Body of pancreas (tissue), 4 donors: ENCODE measurements at regions not wholly inside any gene's neighbourhood (a gene's known extent, or its start where the extent isn't known, plus 50 kb on each side); places are given as distances from the start of the nearest gene placed in this dataset.

Experiments used
- POLR2A ChIP-seq, 3 donors: fragments of 450-650 bp; IDR thresholded peaks; one replicate each; pipeline ENCODE4 v1.6.1; 2016; ENCODE audit warnings: antibody characterized with exemption in 3 of 3, mild to moderate bottlenecking in 2 of 3
- TF ChIP-seq, protein P1 (sequence below), 7 experiments: fragments of 450-650 bp in 4 of 7; fragments of 200-600 bp in 3 of 7; sonication (generic) in 3 of 7; IDR thresholded peaks; one replicate each; pipeline ENCODE4 v1.5.1; 2016 to 2019; ENCODE audit warnings: antibody characterized with exemption in 7 of 7

DNA sequence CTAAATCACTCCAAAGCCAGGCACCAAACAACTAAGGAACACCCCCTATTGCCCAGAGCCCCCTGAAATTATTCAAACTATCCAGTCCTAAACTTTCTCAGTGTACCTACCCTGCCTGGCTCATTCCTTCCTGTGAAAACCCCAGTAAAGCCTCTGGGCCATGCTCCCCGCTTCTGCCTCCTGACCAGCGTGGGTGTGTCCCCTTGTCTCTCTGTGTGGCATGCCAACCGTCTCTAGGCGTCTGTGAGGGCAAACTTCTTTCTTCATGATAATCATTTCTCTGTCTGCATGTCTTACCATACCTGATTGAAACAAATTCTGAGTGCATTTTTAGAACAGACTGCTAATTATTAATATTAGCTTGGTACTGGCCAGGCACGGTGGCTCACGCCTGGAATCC lies 75.1 kb upstream of the EPCAM start:
- TF ChIP-seq, protein P1, sequence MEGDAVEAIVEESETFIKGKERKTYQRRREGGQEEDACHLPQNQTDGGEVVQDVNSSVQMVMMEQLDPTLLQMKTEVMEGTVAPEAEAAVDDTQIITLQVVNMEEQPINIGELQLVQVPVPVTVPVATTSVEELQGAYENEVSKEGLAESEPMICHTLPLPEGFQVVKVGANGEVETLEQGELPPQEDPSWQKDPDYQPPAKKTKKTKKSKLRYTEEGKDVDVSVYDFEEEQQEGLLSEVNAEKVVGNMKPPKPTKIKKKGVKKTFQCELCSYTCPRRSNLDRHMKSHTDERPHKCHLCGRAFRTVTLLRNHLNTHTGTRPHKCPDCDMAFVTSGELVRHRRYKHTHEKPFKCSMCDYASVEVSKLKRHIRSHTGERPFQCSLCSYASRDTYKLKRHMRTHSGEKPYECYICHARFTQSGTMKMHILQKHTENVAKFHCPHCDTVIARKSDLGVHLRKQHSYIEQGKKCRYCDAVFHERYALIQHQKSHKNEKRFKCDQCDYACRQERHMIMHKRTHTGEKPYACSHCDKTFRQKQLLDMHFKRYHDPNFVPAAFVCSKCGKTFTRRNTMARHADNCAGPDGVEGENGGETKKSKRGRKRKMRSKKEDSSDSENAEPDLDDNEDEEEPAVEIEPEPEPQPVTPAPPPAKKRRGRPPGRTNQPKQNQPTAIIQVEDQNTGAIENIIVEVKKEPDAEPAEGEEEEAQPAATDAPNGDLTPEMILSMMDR (IDR thresholded peaks at IDR 0.05) = no peak
- no peak for TF ChIP-seq POLR2A (IDR thresholded peaks at IDR 0.05)
